ENCODE measurements at regions not wholly inside any gene's neighbourhood (a gene's known extent, or its start where the extent isn't known, plus 50 kb on each side); places are given as distances from the start of the nearest gene placed in this dataset.

GRCh38 chr5:96157841-96158291 is 196.2 kb upstream of the ELL2 start:
- no peak for DNase-seq

- no peak for DNase-seq
These were observed 195.6 kb upstream of the ELL2 start for GRCh38 chr5:96157077-96157780.

GRCh38 chr5:96155147-96155546 is 193.5 kb upstream of the ELL2 start:
- no peak for DNase-seq

- no peak for DNase-seq
These were observed 190.2 kb upstream of the ELL2 start for GRCh38 chr5:96151891-96152290.

- DNase-seq, result no peak
These were observed 188.4 kb upstream of the ELL2 start for GRCh38 chr5:96150007-96150406.

- no peak for DNase-seq
These were observed 187.9 kb upstream of the ELL2 start for GRCh38 chr5:96149546-96149945.

GRCh38 chr5:96149021-96149420 is 187.4 kb upstream of the ELL2 start:
- no peak for DNase-seq

GRCh38 chr5:96148376-96148775 is 186.7 kb upstream of the ELL2 start:
- DNase-seq, result no peak

- DNase-seq, result no peak
These were observed 186.2 kb upstream of the ELL2 start for GRCh38 chr5:96147866-96148265.

- DNase-seq, result peak; percentile 12
These were observed 185.0 kb upstream of the ELL2 start for GRCh38 chr5:96146675-96147074.

- DNase-seq, result no peak
These were observed 182.6 kb upstream of the ELL2 start for GRCh38 chr5:96144289-96144688.

GRCh38 chr5:96143450-96143849 is 181.8 kb upstream of the ELL2 start:
- no peak for DNase-seq

GRCh38 chr5:96142786-96143434 is 181.3 kb upstream of the ELL2 start:
- no peak for DNase-seq

GRCh38 chr5:96142184-96142781 is 180.6 kb upstream of the ELL2 start:
- no peak for DNase-seq

- DNase-seq, result no peak
These were observed 180.1 kb upstream of the ELL2 start for GRCh38 chr5:96141749-96142148.

- DNase-seq, result no peak
These were observed 178.8 kb upstream of the ELL2 start for GRCh38 chr5:96140496-96140895.

GRCh38 chr5:96140084-96140483 is 178.4 kb upstream of the ELL2 start:
- no peak for DNase-seq

GRCh38 chr5:96134886-96135285 is 173.2 kb upstream of the ELL2 start:
- no peak for DNase-seq

- DNase-seq, result no peak
These were observed 171.9 kb upstream of the ELL2 start for GRCh38 chr5:96133341-96134079.

- no peak for DNase-seq
These were observed 167.6 kb upstream of the ELL2 start for GRCh38 chr5:96129276-96129675.

- no peak for DNase-seq
These were observed 166.7 kb upstream of the ELL2 start for GRCh38 chr5:96128204-96128864.

- DNase-seq, result no peak
These were observed 165.9 kb upstream of the ELL2 start for GRCh38 chr5:96127538-96127937.

Measured in midbrain (tissue), 1 donor.